HL-60 (cell line): ENCODE measurements at regions not wholly inside any gene's neighbourhood (a gene's known extent, or its start where the extent isn't known, plus 50 kb on each side); places are given as distances from the start of the nearest gene placed in this dataset.

ENCODE experiments used
- DNase-seq, 2 experiments: peaks; one replicate each; pipeline ENCODE4 v3.0.0-alpha.2; 2010 to 2020; ENCODE audit warnings: low read depth in 1 of 2, low spot score in 1 of 2
- H3K27ac ChIP-seq: fragments of 250-450 bp; sonication (Bioruptor Pico); replicated peaks from 2 replicates; pipeline ENCODE4 v1.5.1; 2020; ENCODE audit warnings: mild to moderate bottlenecking, moderate library complexity
- H3K27me3 ChIP-seq: fragments of 250-450 bp; sonication (Bioruptor Pico); 2 replicates; pipeline ENCODE4 v1.5.1; 2021; ENCODE audit warnings: mild to moderate bottlenecking, moderate library complexity; ENCODE audit not compliant: insufficient read depth, poor library complexity, severe bottlenecking
- H3K4me3 ChIP-seq: replicated peaks from 2 replicates; pipeline ENCODE4 v1.5.1; 2011; ENCODE audit warnings: mild to moderate bottlenecking, control low read depth, low read length; ENCODE audit not compliant: insufficient read depth
- GABPA ChIP-seq: IDR thresholded peaks from 2 replicates; pipeline ENCODE4 v1.6.1; 2012; ENCODE audit warnings: low read depth
- POLR2AphosphoS5 ChIP-seq: IDR thresholded peaks from 2 replicates; pipeline ENCODE4 v1.6.1; 2012; ENCODE audit warnings: low read depth
- SPI1 ChIP-seq: IDR thresholded peaks from 2 replicates; pipeline ENCODE4 v1.6.1; 2012; ENCODE audit warnings: low read depth, mild to moderate bottlenecking, borderline replicate concordance
- TF ChIP-seq, protein P1 (sequence below): IDR thresholded peaks from 2 replicates; pipeline ENCODE4 v1.6.1; 2012; ENCODE audit warnings: low read depth; ENCODE audit not compliant: insufficient replicate concordance
- TF ChIP-seq, protein P2 (sequence below): IDR thresholded peaks from one replicate; pipeline ENCODE4 v1.5.1; 2011; ENCODE audit warnings: low read length, control low read depth, inconsistent platforms; ENCODE audit not compliant: insufficient read depth

DNA sequence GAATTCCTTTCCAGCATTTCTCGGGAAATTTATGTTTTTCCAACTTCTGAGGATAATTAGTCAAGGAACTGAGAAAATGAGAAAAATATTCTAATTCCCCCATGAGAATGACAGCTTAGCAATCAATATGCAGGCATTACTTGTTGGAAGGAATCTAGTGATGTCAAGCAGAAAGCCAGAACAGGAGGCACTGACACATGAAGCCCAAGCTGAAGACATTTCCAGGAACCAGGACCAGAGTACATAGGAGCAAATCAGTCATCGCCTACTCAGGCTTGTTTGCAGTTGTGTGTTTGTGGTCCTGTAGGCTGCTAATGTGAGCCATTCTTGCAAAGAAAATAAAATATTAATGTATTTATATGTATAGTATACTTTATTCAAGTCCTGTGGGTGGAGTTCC, 89.7 kb downstream of the SALL1 start:
- TF ChIP-seq GABPA (no peak), POLR2AphosphoS5 (no peak), SPI1 (no peak)
- TF ChIP-seq, protein P1, sequence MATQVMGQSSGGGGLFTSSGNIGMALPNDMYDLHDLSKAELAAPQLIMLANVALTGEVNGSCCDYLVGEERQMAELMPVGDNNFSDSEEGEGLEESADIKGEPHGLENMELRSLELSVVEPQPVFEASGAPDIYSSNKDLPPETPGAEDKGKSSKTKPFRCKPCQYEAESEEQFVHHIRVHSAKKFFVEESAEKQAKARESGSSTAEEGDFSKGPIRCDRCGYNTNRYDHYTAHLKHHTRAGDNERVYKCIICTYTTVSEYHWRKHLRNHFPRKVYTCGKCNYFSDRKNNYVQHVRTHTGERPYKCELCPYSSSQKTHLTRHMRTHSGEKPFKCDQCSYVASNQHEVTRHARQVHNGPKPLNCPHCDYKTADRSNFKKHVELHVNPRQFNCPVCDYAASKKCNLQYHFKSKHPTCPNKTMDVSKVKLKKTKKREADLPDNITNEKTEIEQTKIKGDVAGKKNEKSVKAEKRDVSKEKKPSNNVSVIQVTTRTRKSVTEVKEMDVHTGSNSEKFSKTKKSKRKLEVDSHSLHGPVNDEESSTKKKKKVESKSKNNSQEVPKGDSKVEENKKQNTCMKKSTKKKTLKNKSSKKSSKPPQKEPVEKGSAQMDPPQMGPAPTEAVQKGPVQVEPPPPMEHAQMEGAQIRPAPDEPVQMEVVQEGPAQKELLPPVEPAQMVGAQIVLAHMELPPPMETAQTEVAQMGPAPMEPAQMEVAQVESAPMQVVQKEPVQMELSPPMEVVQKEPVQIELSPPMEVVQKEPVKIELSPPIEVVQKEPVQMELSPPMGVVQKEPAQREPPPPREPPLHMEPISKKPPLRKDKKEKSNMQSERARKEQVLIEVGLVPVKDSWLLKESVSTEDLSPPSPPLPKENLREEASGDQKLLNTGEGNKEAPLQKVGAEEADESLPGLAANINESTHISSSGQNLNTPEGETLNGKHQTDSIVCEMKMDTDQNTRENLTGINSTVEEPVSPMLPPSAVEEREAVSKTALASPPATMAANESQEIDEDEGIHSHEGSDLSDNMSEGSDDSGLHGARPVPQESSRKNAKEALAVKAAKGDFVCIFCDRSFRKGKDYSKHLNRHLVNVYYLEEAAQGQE: no peak
- TF ChIP-seq, protein P2, sequence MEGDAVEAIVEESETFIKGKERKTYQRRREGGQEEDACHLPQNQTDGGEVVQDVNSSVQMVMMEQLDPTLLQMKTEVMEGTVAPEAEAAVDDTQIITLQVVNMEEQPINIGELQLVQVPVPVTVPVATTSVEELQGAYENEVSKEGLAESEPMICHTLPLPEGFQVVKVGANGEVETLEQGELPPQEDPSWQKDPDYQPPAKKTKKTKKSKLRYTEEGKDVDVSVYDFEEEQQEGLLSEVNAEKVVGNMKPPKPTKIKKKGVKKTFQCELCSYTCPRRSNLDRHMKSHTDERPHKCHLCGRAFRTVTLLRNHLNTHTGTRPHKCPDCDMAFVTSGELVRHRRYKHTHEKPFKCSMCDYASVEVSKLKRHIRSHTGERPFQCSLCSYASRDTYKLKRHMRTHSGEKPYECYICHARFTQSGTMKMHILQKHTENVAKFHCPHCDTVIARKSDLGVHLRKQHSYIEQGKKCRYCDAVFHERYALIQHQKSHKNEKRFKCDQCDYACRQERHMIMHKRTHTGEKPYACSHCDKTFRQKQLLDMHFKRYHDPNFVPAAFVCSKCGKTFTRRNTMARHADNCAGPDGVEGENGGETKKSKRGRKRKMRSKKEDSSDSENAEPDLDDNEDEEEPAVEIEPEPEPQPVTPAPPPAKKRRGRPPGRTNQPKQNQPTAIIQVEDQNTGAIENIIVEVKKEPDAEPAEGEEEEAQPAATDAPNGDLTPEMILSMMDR: no peak
- Histone ChIP-seq H3K27ac (no peak overlapping the region), H3K4me3 (no peak overlapping the region), H3K27me3 (no peaks in the 10 kb centered on the region)
- no peak for DNase-seq

DNA sequence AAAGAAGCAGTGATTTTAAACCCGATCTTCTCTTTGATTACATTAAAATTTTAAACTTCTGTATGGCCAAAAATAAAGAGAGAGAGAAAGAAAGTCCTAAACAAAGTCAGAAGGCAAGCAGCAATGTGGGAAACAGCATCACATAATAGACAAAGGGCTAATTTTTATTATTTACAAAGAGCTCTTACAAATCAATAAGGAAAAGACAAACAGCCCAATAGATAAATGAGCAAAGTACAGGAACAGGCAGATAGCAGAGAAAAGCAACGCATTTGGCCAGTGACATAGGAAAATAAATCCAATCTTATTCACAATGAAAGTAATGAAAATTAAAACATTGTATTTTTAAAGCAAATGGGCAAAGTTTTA, 93.1 kb downstream of the SALL1 start:
- no peak for DNase-seq
- H3K4me3 ChIP-seq: no peak overlapping the region
- no peak overlapping the region for H3K27ac ChIP-seq
- TF ChIP-seq, protein P1: no peak
- TF ChIP-seq SPI1: no peak
- TF ChIP-seq, protein P2: no peak
- no peak for TF ChIP-seq POLR2AphosphoS5
- no peak for TF ChIP-seq GABPA
- no peaks in the 10 kb centered on the region for H3K27me3 ChIP-seq

DNA sequence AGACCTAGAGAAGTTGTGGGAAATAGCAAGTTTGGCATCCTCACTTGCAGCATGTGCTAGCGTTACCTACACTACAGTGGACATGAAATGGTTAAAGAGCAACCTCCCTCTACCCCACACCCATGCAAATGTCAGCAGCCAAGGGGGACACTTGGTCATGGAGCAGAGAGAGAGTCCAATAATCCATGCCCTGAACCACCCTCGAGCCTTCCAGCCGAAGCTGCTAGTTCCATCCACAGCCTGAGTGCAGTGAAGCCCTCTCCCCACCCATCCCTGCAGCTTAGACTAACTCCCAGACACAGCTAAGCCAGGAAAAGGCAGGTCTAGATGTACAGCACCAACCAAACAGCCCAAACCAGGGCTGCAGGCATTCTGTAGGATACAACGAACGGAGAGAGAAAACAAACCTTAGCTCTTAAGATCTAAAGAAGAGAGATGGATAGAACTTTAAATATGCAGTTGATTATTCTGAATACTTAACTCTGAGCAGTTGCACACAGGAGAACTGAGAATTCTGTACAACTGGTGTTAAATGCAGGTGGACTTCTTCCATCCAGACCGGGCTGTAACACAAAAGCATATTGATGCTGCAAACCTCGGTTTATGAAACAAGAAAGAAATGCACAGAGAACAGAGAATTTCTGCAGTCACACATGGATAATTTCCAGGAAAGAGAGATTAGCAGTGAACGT, 93.8 kb downstream of the SALL1 start:
- Histone ChIP-seq H3K4me3 (no peak overlapping the region), H3K27ac (no peak overlapping the region), H3K27me3 (no peaks in the 10 kb centered on the region)
- no peak for DNase-seq
- TF ChIP-seq GABPA: no peak
- no peak for TF ChIP-seq SPI1
- TF ChIP-seq, protein P2: no peak
- TF ChIP-seq, protein P1: no peak
- TF ChIP-seq POLR2AphosphoS5: no peak
